ENCODE measurements at regions not wholly inside any gene's neighbourhood (a gene's known extent, or its start where the extent isn't known, plus 50 kb on each side); places are given as distances from the start of the nearest gene placed in this dataset.

- no peaks in the 10 kb centered on the region for H3K79me2 ChIP-seq (ENCODE audit: control insufficient read depth, insufficient read depth, low read length)
- intact Hi-C loops (cut with micrococcal nuclease) (no loop called here), in situ Hi-C loops (cut with MboI) (no loop called here)
- BruUV-seq (replicated peaks) = no TSS peak
- TF ChIP-seq NBN (IDR thresholded peaks at IDR 0.05; ENCODE audit: low read depth) (no peak), TAF7 (tag; IDR thresholded peaks at IDR 0.05) (no peak), HMBOX1 (IDR thresholded peaks at IDR 0.05) (no peak), TSC22D4 (tag; IDR thresholded peaks at IDR 0.05) (no peak), PPARD (CRISPR knock-in tag; IDR thresholded peaks at IDR 0.05) (no peak), DMBX1 (CRISPR knock-in tag; IDR thresholded peaks at IDR 0.05; ENCODE audit: borderline replicate concordance) (no peak), KDM5B (IDR thresholded peaks at IDR 0.05; ENCODE audit: insufficient replicate concordance, low read depth, low read length) (no peak), ZNF668 (CRISPR knock-in tag; IDR thresholded peaks at IDR 0.05) (no peak), HINFP (tag; conservative IDR thresholded peaks at IDR 0.05; ENCODE audit: low read depth) (no peak), ZNF764 (CRISPR knock-in tag; IDR thresholded peaks at IDR 0.05; ENCODE audit: low read depth) (no peak), ERF (CRISPR knock-in tag; IDR thresholded peaks at IDR 0.05) (no peak), HIVEP1 (CRISPR knock-in tag; IDR thresholded peaks at IDR 0.05) (no peak), PHF21A (IDR thresholded peaks at IDR 0.05; ENCODE audit: borderline replicate concordance, low read depth) (no peak)
- H3K9ac ChIP-seq (ENCODE audit: insufficient read depth in 1 of 2, low read depth in 2 of 2, low read length in 2 of 2) = no peak overlapping the region
- H2AFZ ChIP-seq (ENCODE audit: low read depth, low read length) = no peak overlapping the region
- H3K4me3 ChIP-seq = no peak overlapping the region
- POLR2A ChIA-PET = no interaction called here
- no peaks in the 10 kb centered on the region for H3K4me1 ChIP-seq (replicated peaks in 1 of 2; ENCODE audit: control insufficient read depth in 2 of 2, insufficient read depth in 2 of 2, low read length in 2 of 2)
- no peaks in the 10 kb centered on the region for H4K20me1 ChIP-seq (replicated peaks; ENCODE audit: control insufficient read depth, insufficient read depth, low read length)
- no peak overlapping the region for H3K27ac ChIP-seq (ENCODE audit: extremely low read depth, low read depth, low read length)
- DNase-seq (ENCODE audit: extremely low read depth in 1 of 4, low spot score in 3 of 4) (no peak), ATAC-seq (no peak), FAIRE-seq (no peak)
- no peaks in the 10 kb centered on the region for H3K9me1 ChIP-seq (ENCODE audit: control insufficient read depth, insufficient read depth, low read length)
- H3K4me2 ChIP-seq (ENCODE audit: insufficient read depth, low read length) = no peak overlapping the region
- CTCF ChIA-PET (ENCODE audit: low intra/inter-chr PET ratio) = no interaction called here
- WGBS (ENCODE audit: insufficient coverage, low coverage, missing lambda C conversion rate) = 28% methylated on average over 2 of the region's 2 CpGs
- no peaks in the 10 kb centered on the region for H3K27me3 ChIP-seq (ENCODE audit: control insufficient read depth in 2 of 2, insufficient read depth in 2 of 2, low read length in 2 of 2)
- no peaks in the 10 kb centered on the region for H3K36me3 ChIP-seq (ENCODE audit: control insufficient read depth, insufficient read depth, low read length)
- H3K9me3 ChIP-seq (replicated peaks; ENCODE audit: control insufficient read depth, insufficient read depth, low read depth, low read length) = no peaks in the 10 kb centered on the region
Measured at GRCh38 chr3:163664466-163664865, 1413.8 kb downstream of the SI start.
